Peyer's patch (tissue), 4 donors: ENCODE measurements at regions not wholly inside any gene's neighbourhood (a gene's known extent, or its start where the extent isn't known, plus 50 kb on each side); places are given as distances from the start of the nearest gene placed in this dataset.

ENCODE experiments used
- CTCF ChIP-seq, 6 experiments: fragments of 450-650 bp in 4 of 6; fragments of 200-600 bp in 2 of 6; sonication (generic) in 1 of 6; IDR thresholded peaks; one replicate each; pipeline ENCODE4 v1.5.1; 2017 to 2019; ENCODE audit warnings: antibody characterized with exemption in 6 of 6, mild to moderate bottlenecking in 3 of 6, moderate library complexity in 1 of 6
- POLR2A ChIP-seq, 2 donors: fragments of 450-650 bp; IDR thresholded peaks; one replicate each; pipeline ENCODE4 v1.5.1; 2017; ENCODE audit warnings: antibody characterized with exemption in 2 of 2, mild to moderate bottlenecking in 2 of 2, moderate library complexity in 2 of 2

DNA sequence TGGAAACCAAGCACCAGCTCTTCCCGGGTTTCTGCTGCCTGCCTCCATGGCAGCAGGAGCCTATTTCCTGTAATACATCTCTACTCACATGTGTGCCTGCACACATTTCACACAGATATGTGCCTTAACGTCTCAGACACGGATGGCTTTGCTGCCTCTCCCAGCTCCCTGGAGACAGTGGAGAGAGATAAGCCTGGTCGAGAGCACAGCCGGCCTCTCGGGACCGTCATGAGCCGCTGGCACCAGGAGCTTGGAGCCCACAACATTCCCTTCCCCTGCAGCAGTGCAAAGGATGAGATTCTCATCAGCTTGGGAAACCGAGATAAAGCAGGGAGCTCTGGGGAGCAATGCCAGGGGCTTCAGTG, 587.7 kb downstream of the BRD1 start:
- TF ChIP-seq CTCF (IDR thresholded peaks at IDR 0.05), result no peak
- TF ChIP-seq POLR2A (IDR thresholded peaks at IDR 0.05), result no peak
